Loucy (cell line): ENCODE measurements at regions not wholly inside any gene's neighbourhood (a gene's known extent, or its start where the extent isn't known, plus 50 kb on each side); places are given as distances from the start of the nearest gene placed in this dataset.

ENCODE experiments used
- H2AFZ ChIP-seq: fragments of 200-600 bp; sonication (generic); 2 replicates; pipeline ENCODE4 v1.6.0; 2016; ENCODE audit warnings: antibody characterized with exemption, mild to moderate bottlenecking, low read length, moderate library complexity
- H3F3A ChIP-seq: fragments of 200-600 bp; 2 replicates; pipeline ENCODE4 v1.6.0; 2016; ENCODE audit warnings: antibody characterized with exemption, low read depth, mild to moderate bottlenecking
- H3K27me3 ChIP-seq: fragments of 200-600 bp; sonication (generic); 2 replicates; pipeline ENCODE4 v1.6.1; 2014; ENCODE audit warnings: low read length, mild to moderate bottlenecking; ENCODE audit not compliant: insufficient read depth, poor library complexity, severe bottlenecking
- H3K36me3 ChIP-seq: fragments of 200-600 bp; sonication (generic); 2 replicates; pipeline ENCODE4 v1.6.1; 2016; ENCODE audit warnings: low read length; ENCODE audit not compliant: insufficient read depth
- H3K4me1 ChIP-seq: fragments of 200-600 bp; sonication (generic); 2 replicates; pipeline ENCODE4 v1.5.1; 2014; ENCODE audit warnings: low read length, mild to moderate bottlenecking; ENCODE audit not compliant: insufficient read depth, poor library complexity, severe bottlenecking
- H3K4me2 ChIP-seq: fragments of 200-600 bp; sonication (generic); 2 replicates; pipeline ENCODE4 v1.6.0; 2014; ENCODE audit warnings: antibody characterized with exemption, low read length, low read depth, mild to moderate bottlenecking; ENCODE audit not compliant: poor library complexity, severe bottlenecking
- H3K4me3 ChIP-seq: fragments of 200-600 bp; sonication (generic); 2 replicates; pipeline ENCODE4 v1.5.1; 2014; ENCODE audit warnings: low read length, mild to moderate bottlenecking, mixed read lengths; ENCODE audit not compliant: poor library complexity, severe bottlenecking
- H3K79me2 ChIP-seq: fragments of 200-600 bp; sonication (generic); 2 replicates; pipeline ENCODE4 v1.6.1; 2014; ENCODE audit warnings: low read length; ENCODE audit not compliant: insufficient read depth
- H3K9ac ChIP-seq: fragments of 200-600 bp; sonication (generic); 2 replicates; pipeline ENCODE4 v1.6.0; 2014; ENCODE audit warnings: mild to moderate bottlenecking, low read depth, low read length, moderate library complexity; ENCODE audit not compliant: poor library complexity, severe bottlenecking
- H3K9me2 ChIP-seq: fragments of 200-600 bp; sonication (generic); replicated peaks from 2 replicates; pipeline ENCODE4 v1.6.1; 2016; ENCODE audit warnings: low read depth, low read length, mixed read lengths
- H3K9me3 ChIP-seq: fragments of 200-600 bp; sonication (generic); 2 replicates; pipeline ENCODE4 v1.6.1; 2014; ENCODE audit warnings: mild to moderate bottlenecking, antibody characterized with exemption, low read length, low read depth; ENCODE audit not compliant: insufficient read depth
- H4K20me1 ChIP-seq: fragments of 200-600 bp; sonication (generic); 2 replicates; pipeline ENCODE4 v1.6.0; 2014; ENCODE audit warnings: antibody characterized with exemption, low read length, mild to moderate bottlenecking; ENCODE audit not compliant: insufficient read depth, poor library complexity, severe bottlenecking
- EZH2phosphoT487 ChIP-seq: fragments of 200-600 bp; IDR thresholded peaks from 2 replicates; pipeline ENCODE4 v1.6.1; 2018; ENCODE audit warnings: antibody characterized with exemption, mild to moderate bottlenecking, moderate library complexity, borderline replicate concordance
- TF ChIP-seq, protein P1 (sequence below): fragments of 200-600 bp; sonication (generic); conservative IDR thresholded peaks from 2 replicates; pipeline ENCODE4 v1.5.1; 2014; ENCODE audit warnings: mild to moderate bottlenecking, antibody characterized with exemption, low read length

DNA sequence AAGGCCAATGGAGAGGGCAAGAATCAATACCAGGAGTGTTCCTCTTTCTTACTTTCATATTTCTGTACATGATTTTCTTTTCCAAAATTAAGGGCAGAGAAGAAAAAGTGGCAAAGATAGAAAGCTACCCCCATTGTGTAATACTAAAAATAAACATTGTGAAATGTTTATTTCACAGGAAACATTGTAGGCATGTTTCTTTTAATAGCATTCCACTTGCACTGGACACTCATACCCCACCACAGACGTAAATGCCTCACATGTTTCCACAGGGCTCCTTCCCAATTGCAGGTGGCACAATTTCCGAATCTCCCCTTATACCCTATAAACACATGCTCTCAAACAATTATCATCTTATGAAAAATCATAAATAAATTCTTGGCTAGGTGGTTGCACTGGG, 645.1 kb upstream of the SETBP1 start:
- H3K27me3 ChIP-seq = no peaks in the 10 kb centered on the region

DNA sequence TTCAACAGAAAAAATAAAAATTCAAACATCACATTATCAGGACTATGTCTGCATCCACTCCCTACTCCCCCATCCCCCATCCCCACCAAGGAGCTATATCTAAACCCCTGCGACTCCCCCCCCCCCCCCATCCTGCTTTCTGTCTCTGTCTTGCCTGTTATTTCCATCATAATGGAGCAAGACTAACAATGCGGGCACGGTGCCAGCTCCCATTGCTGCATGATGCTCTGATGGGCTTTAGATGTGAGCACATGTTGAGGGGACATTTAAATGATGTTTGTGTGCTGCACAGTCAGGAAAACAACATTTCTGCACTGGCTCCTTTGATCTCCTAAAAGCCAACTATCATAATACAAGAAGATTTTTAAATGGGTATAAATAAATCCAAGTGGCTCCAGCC, 644.2 kb upstream of the SETBP1 start:
- Histone ChIP-seq H3K27me3 (no peaks in the 10 kb centered on the region), H3K4me1 (no peaks in the 10 kb centered on the region), H2AFZ (no peak overlapping the region), H3F3A (no peaks in the 10 kb centered on the region), H3K36me3 (no peaks in the 10 kb centered on the region), H3K9me2 (no peaks in the 10 kb centered on the region), H3K4me3 (no peak overlapping the region), H4K20me1 (no peaks in the 10 kb centered on the region), H3K79me2 (no peaks in the 10 kb centered on the region), H3K4me2 (no peak overlapping the region), H3K9me3 (no peaks in the 10 kb centered on the region), H3K9ac (no peak overlapping the region)
- no peak for TF ChIP-seq EZH2phosphoT487
- TF ChIP-seq, protein P1, sequence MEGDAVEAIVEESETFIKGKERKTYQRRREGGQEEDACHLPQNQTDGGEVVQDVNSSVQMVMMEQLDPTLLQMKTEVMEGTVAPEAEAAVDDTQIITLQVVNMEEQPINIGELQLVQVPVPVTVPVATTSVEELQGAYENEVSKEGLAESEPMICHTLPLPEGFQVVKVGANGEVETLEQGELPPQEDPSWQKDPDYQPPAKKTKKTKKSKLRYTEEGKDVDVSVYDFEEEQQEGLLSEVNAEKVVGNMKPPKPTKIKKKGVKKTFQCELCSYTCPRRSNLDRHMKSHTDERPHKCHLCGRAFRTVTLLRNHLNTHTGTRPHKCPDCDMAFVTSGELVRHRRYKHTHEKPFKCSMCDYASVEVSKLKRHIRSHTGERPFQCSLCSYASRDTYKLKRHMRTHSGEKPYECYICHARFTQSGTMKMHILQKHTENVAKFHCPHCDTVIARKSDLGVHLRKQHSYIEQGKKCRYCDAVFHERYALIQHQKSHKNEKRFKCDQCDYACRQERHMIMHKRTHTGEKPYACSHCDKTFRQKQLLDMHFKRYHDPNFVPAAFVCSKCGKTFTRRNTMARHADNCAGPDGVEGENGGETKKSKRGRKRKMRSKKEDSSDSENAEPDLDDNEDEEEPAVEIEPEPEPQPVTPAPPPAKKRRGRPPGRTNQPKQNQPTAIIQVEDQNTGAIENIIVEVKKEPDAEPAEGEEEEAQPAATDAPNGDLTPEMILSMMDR = no peak

More for the DNA sequence above, 645.1 kb upstream of the SETBP1 start:
- no peak for TF ChIP-seq EZH2phosphoT487
- TF ChIP-seq, protein P1 = no peak
- H3K9me3 ChIP-seq = no peaks in the 10 kb centered on the region
- no peak overlapping the region for H3K9ac ChIP-seq
- H3K9me2 ChIP-seq = no peaks in the 10 kb centered on the region
- H3K79me2 ChIP-seq = no peaks in the 10 kb centered on the region
- no peaks in the 10 kb centered on the region for H3K4me1 ChIP-seq
- no peaks in the 10 kb centered on the region for H4K20me1 ChIP-seq
- H3K4me2 ChIP-seq = no peak overlapping the region
- H3F3A ChIP-seq = no peaks in the 10 kb centered on the region
- no peak overlapping the region for H3K4me3 ChIP-seq
- H3K36me3 ChIP-seq = no peaks in the 10 kb centered on the region
- no peak overlapping the region for H2AFZ ChIP-seq

DNA sequence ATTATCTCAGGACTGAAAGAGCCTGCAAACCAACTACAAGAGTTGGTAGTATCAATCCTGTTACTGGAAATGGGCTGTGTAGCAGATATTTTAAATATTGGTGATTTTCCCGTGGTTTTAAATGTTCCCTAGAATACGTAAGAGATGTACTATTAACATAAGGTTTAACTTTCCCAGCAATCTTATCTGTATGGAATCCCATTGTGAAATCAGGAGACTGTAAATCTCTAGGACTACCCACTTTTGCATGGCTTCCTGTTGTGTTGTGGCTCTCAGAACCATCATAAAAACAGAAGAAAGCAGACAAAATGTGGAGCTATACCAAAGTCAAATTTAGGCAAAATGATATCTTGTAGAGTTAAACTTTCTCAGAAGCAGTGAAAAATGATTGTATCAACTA, 641.5 kb upstream of the SETBP1 start:
- H3K4me3 ChIP-seq = no peak overlapping the region
- H3K4me2 ChIP-seq = no peak overlapping the region
- H3K27me3 ChIP-seq = no peaks in the 10 kb centered on the region

More for the DNA sequence above, 641.5 kb upstream of the SETBP1 start:
- TF ChIP-seq, protein P1 = no peak
- no peak for TF ChIP-seq EZH2phosphoT487
- no peak overlapping the region for H2AFZ ChIP-seq
- H3K9me2 ChIP-seq = no peaks in the 10 kb centered on the region
- H3K9ac ChIP-seq = no peak overlapping the region
- no peaks in the 10 kb centered on the region for H3K4me1 ChIP-seq
- no peaks in the 10 kb centered on the region for H4K20me1 ChIP-seq
- H3K79me2 ChIP-seq = no peaks in the 10 kb centered on the region
- H3F3A ChIP-seq = no peaks in the 10 kb centered on the region
- H3K9me3 ChIP-seq = no peaks in the 10 kb centered on the region
- H3K36me3 ChIP-seq = no peaks in the 10 kb centered on the region
